ENCODE measurements at regions not wholly inside any gene's neighbourhood (a gene's known extent, or its start where the extent isn't known, plus 50 kb on each side); places are given as distances from the start of the nearest gene placed in this dataset.
"Not testable (repeated sequence)": the region's sequence is repeated elsewhere in the genome, so short reads cannot be mapped to it uniquely, and the experiment has no call there.

DNA sequence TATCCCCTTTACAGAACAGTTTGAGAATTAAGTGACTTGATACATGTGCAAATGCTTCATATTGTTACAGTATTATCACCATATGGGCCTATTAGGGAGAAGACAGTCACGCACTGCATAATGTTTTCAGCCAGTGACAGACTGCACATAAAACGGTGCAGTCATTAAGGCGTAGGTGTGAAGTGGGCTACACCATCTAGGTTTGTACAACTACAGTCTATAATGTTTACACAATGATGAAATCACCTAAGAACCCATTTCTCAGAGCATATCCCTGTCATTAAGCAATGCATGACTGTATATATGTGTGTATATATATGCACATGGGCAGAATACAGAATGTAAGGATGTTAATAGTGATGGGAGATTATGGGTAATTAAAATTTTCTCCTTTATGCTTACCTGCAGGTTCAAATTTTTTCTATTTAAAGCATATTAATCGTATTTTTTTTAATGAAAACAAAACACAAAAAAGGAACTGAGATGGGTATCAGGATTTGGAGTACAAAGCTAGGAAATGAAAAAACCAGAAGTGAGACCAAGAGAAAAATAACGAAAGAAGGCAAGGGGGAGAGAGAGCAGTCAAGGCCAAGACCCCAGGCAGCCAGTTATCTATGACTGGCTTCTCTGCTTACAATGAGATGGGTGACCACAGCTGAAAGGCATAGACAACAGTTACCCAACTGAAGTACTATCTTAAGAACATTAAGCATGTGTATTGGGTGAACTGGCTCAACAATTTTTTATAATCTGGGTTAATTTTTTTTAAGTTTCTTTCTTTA, 122.9 kb upstream of the DAB1 start:
- Histone ChIP-seq H3K4me3 (no peak overlapping the region), H3K9me3 (no peaks in the 10 kb centered on the region), H3K27me3 (no peaks in the 10 kb centered on the region), H3K36me3 (no peaks in the 10 kb centered on the region), H3K27ac (no peak overlapping the region), H3K4me1 (no peaks in the 10 kb centered on the region)
- no peak for DNase-seq
- TF ChIP-seq, protein P1, sequence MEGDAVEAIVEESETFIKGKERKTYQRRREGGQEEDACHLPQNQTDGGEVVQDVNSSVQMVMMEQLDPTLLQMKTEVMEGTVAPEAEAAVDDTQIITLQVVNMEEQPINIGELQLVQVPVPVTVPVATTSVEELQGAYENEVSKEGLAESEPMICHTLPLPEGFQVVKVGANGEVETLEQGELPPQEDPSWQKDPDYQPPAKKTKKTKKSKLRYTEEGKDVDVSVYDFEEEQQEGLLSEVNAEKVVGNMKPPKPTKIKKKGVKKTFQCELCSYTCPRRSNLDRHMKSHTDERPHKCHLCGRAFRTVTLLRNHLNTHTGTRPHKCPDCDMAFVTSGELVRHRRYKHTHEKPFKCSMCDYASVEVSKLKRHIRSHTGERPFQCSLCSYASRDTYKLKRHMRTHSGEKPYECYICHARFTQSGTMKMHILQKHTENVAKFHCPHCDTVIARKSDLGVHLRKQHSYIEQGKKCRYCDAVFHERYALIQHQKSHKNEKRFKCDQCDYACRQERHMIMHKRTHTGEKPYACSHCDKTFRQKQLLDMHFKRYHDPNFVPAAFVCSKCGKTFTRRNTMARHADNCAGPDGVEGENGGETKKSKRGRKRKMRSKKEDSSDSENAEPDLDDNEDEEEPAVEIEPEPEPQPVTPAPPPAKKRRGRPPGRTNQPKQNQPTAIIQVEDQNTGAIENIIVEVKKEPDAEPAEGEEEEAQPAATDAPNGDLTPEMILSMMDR (IDR thresholded peaks at IDR 0.05) = no peak
- no peak for TF ChIP-seq POLR2A (IDR thresholded peaks at IDR 0.05)

DNA sequence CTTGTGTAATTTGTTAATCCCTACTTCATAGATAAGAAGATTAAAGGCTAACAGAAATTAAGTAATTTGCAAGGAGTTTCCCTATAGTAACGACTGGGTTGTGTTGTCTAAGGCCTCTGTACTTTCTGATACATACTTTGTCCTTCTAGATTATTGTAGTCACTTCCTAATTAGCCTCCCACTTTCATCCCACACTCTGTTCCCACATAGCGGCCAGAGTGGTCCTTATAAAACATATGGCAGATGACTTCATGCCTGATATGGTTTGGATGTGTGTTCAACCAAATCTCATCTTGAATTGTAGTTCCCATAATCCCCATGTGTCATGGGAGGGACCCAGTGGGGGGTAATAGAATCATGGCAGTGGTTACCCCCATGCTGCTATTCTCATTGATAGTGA, 120.5 kb upstream of the DAB1 start:
- no peak for TF ChIP-seq POLR2A (IDR thresholded peaks at IDR 0.05)
- TF ChIP-seq, protein P1 (IDR thresholded peaks at IDR 0.05) = no peak
- DNase-seq = no peak

DNA sequence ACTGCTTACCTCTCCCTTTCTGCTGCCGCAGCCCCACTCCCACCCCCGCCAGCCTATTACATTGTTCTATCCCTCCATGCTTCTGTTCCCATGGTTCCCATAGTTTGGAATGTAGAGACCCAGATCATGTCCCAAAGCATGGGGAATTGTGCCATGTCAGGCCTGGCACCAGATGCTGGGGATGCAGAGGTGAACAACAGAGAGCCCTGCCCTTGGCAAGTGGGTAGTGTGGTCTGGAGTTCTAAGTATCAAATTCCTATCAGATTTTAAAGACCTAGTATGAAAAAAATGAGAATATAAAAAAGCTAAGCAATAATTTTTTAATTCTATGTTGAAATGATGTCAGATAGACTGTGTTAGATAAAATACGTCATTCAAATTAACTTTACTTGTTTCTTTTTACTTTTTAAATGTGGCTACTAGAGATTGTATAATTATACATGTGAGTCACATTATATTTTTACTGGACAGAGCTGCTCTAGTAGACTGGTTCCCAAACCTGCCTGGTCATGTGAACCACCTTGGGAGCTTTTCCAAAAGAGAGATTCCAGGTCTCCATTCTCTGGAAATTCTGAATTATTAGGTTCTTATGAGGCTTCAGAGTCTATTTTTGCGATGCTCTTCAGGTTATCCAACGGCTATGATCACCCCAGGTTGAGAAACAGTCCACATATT, 113.0 kb upstream of the DAB1 start:
- no peak overlapping the region for H3K4me3 ChIP-seq
- H3K27me3 ChIP-seq = no peaks in the 10 kb centered on the region
- H3K4me1 ChIP-seq = no peaks in the 10 kb centered on the region
- TF ChIP-seq, protein P1 (IDR thresholded peaks at IDR 0.05) = no peak
- no peak for DNase-seq
- no peaks in the 10 kb centered on the region for H3K9me3 ChIP-seq
- no peak overlapping the region for H3K27ac ChIP-seq
- no peaks in the 10 kb centered on the region for H3K36me3 ChIP-seq

More for the DNA sequence above, 120.5 kb upstream of the DAB1 start:
- Histone ChIP-seq H3K9me3 (no peaks in the 10 kb centered on the region), H3K27ac (no peak overlapping the region), H3K36me3 (no peaks in the 10 kb centered on the region), H3K4me1 (no peaks in the 10 kb centered on the region), H3K4me3 (no peak overlapping the region), H3K27me3 (no peaks in the 10 kb centered on the region)

- Histone ChIP-seq H3K9me3 (peaks cover 0 to 3% (median 0%) of the 10 kb centered on the region in 4 donors), H3K4me3 (no peak overlapping the region), H3K4me1 (no peaks in the 10 kb centered on the region), H3K27me3 (no peaks in the 10 kb centered on the region), H3K36me3 (no peaks in the 10 kb centered on the region), H3K27ac (no peak overlapping the region)
- TF ChIP-seq, protein P1 (IDR thresholded peaks at IDR 0.05) = no peak
- no peak for TF ChIP-seq POLR2A (IDR thresholded peaks at IDR 0.05)
- DNase-seq = no peak
Observed at GRCh38 chr1:57532299-57532698, 108.4 kb upstream of the DAB1 start.

GRCh38 chr1:57530911-57531260, 107.0 kb upstream of the DAB1 start:
- DNase-seq, H3K4me1 ChIP-seq, H3K4me3 ChIP-seq, H3K27me3 ChIP-seq, H3K36me3 ChIP-seq, H3K9me3 ChIP-seq, H3K27ac ChIP-seq: not testable (repeated sequence)

DNA sequence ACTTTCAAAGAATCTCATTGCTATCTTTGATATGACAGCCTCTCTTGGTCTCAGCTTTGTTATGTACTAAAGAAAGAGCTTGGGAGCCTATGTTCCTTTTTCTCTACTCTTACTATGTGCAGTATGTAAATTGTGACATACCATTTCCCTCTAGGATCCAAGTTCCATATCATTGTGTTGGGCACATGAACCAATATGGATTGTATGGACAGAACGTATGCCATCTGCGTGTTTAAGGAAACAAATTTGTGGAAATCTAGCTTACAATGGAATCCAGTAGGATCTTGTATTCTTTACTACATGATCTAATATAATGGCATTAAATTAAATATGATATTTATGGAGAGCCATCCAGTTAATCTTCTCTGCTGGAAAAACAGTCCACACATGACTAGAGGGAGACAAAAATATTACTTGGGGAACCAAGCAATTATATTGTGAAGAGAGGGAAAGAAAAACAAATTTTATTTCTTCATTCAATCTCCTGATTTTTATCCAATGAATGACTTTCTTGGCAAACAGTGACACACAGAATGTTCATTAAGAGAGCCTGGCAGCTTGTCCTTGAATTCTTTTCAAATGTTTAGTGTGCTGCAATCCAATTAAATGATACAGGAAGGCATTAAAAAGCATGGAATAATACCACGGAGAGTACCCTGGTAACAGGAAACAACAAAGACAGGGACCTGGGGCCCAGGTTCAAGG, 106.5 kb upstream of the DAB1 start:
- Histone ChIP-seq H3K4me3 (no peak overlapping the region), H3K4me1 (no peaks in the 10 kb centered on the region), H3K27me3 (no peaks in the 10 kb centered on the region), H3K36me3 (no peaks in the 10 kb centered on the region), H3K9me3 (peaks cover 0 to 3% (median 0%) of the 10 kb centered on the region in 4 donors), H3K27ac (no peak overlapping the region)
- TF ChIP-seq, protein P1 (IDR thresholded peaks at IDR 0.05) = no peak
- TF ChIP-seq POLR2A (IDR thresholded peaks at IDR 0.05) = no peak
- no peak for DNase-seq

Measured in Peyer's patch (tissue), 4 donors.